Liver (tissue), 7 donors: ENCODE measurements at regions not wholly inside any gene's neighbourhood (a gene's known extent, or its start where the extent isn't known, plus 50 kb on each side); places are given as distances from the start of the nearest gene placed in this dataset.

Experiments
- DNase-seq: peaks from one replicate; pipeline ENCODE4 v3.0.0-alpha.2; 2017; ENCODE audit warnings: low spot score
- H3K27ac ChIP-seq, 2 donors: one replicate each; pipeline ENCODE4 v1.7.0; 2013; ENCODE audit warnings: inconsistent platforms in 2 of 2, low read length in 2 of 2, control low read depth in 1 of 2, low read depth in 1 of 2, mild to moderate bottlenecking in 1 of 2
- H3K27me3 ChIP-seq, 4 donors: one replicate each; pipeline versions ENCODE4 v1.6.1 to v1.7.0; 2013; ENCODE audit warnings: low read length in 3 of 4, inconsistent platforms in 1 of 4, mild to moderate bottlenecking in 1 of 4, moderate library complexity in 1 of 4; ENCODE audit not compliant: control insufficient read depth in 4 of 4, insufficient read depth in 4 of 4
- H3K36me3 ChIP-seq, 4 donors: one replicate each; pipeline versions ENCODE4 v1.6.1 to v1.7.0; 2013; ENCODE audit warnings: low read length in 3 of 4, mild to moderate bottlenecking in 3 of 4, low read depth in 1 of 4, moderate library complexity in 1 of 4; ENCODE audit not compliant: control insufficient read depth in 4 of 4, insufficient read depth in 3 of 4
- H3K4me1 ChIP-seq, 4 donors: one replicate each; pipeline versions ENCODE4 v1.6.1 to v1.7.0; 2013; ENCODE audit warnings: low read length in 3 of 4, mild to moderate bottlenecking in 3 of 4, moderate library complexity in 1 of 4; ENCODE audit not compliant: control insufficient read depth in 4 of 4, insufficient read depth in 4 of 4
- H3K4me3 ChIP-seq, 3 donors: one replicate each; pipeline versions ENCODE4 v1.6.1 to v1.7.0; 2013; ENCODE audit warnings: low read length in 3 of 3, control low read depth in 1 of 3, low read depth in 1 of 3, mild to moderate bottlenecking in 1 of 3
- H3K9ac ChIP-seq, 2 donors: one replicate each; pipeline ENCODE4 v1.7.0; 2013; ENCODE audit warnings: low read length in 2 of 2, mild to moderate bottlenecking in 2 of 2, moderate library complexity in 2 of 2, control low read depth in 1 of 2, low read depth in 1 of 2
- H3K9me3 ChIP-seq, 4 donors: one replicate each; pipeline versions ENCODE4 v1.6.1 to v1.7.0; 2013; ENCODE audit warnings: low read length in 3 of 4; ENCODE audit not compliant: control insufficient read depth in 4 of 4
- EGR1 ChIP-seq, 2 donors: IDR thresholded peaks; 2 replicates each; pipeline ENCODE4 v1.6.1; 2016 to 2018; ENCODE audit warnings: antibody characterized with exemption in 2 of 2, low read depth in 2 of 2
- FOXA1 ChIP-seq: IDR thresholded peaks from 2 replicates; pipeline ENCODE4 v1.6.1; 2016; ENCODE audit warnings: antibody characterized with exemption
- FOXA2 ChIP-seq: IDR thresholded peaks from 2 replicates; pipeline ENCODE4 v1.6.1; 2016; ENCODE audit warnings: antibody characterized with exemption
- GABPA ChIP-seq, 2 donors: IDR thresholded peaks in 1 of 2; conservative IDR thresholded peaks in 1 of 2; 2 replicates each; pipeline ENCODE4 v1.6.1; 2016; ENCODE audit warnings: antibody characterized with exemption in 2 of 2, mild to moderate bottlenecking in 1 of 2, moderate library complexity in 1 of 2
- HNF4A ChIP-seq, 2 donors: conservative IDR thresholded peaks; 2 replicates each; pipeline ENCODE4 v1.6.1; 2016; ENCODE audit warnings: antibody characterized with exemption in 2 of 2, mild to moderate bottlenecking in 2 of 2
- HNF4G ChIP-seq: IDR thresholded peaks from 2 replicates; pipeline ENCODE4 v1.6.1; 2016; ENCODE audit warnings: antibody characterized with exemption
- JUND ChIP-seq, 2 donors: IDR thresholded peaks; 2 replicates each; pipeline ENCODE4 v1.6.1; 2016; ENCODE audit warnings: antibody characterized with exemption in 2 of 2
- NR2F2 ChIP-seq: IDR thresholded peaks from 2 replicates; pipeline ENCODE4 v1.6.1; 2016; ENCODE audit warnings: antibody characterized with exemption
- RAD21 ChIP-seq, 2 donors: IDR thresholded peaks; 2 replicates each; pipeline ENCODE4 v1.6.1; 2016; ENCODE audit warnings: antibody characterized with exemption in 2 of 2, mild to moderate bottlenecking in 2 of 2
- RXRA ChIP-seq, 2 donors: IDR thresholded peaks; 2 replicates each; pipeline ENCODE4 v1.6.1; 2017 to 2018; ENCODE audit warnings: antibody characterized with exemption in 2 of 2, mild to moderate bottlenecking in 1 of 2
- SP1 ChIP-seq: IDR thresholded peaks from 2 replicates; pipeline ENCODE4 v1.6.1; 2018; ENCODE audit warnings: antibody characterized with exemption, mild to moderate bottlenecking
- TAF1 ChIP-seq: conservative IDR thresholded peaks from 2 replicates; pipeline ENCODE4 v1.6.1; 2016; ENCODE audit warnings: antibody characterized with exemption, mild to moderate bottlenecking
- YY1 ChIP-seq: IDR thresholded peaks from 2 replicates; pipeline ENCODE4 v1.6.1; 2016; ENCODE audit warnings: antibody characterized with exemption, mild to moderate bottlenecking
- TF ChIP-seq, protein P1 (sequence below): IDR thresholded peaks from 2 replicates; pipeline ENCODE4 v1.6.1; 2016; ENCODE audit warnings: antibody characterized with exemption, mild to moderate bottlenecking
- TF ChIP-seq, protein P2 (sequence below): fragments of 150-350 bp; IDR thresholded peaks from 2 replicates; pipeline ENCODE4 v1.5.1; 2017; ENCODE audit warnings: improper control_type of control experiment, low read depth, low read length; ENCODE audit not compliant: missing input control
- TF ChIP-seq, protein P3 (sequence below): IDR thresholded peaks from 2 replicates; pipeline ENCODE4 v1.6.1; 2016; ENCODE audit warnings: antibody characterized with exemption
- TF ChIP-seq, protein P4 (sequence below): IDR thresholded peaks from 2 replicates; pipeline ENCODE4 v1.6.1; 2016; ENCODE audit warnings: antibody characterized with exemption
- TF ChIP-seq, protein P5 (sequence below): IDR thresholded peaks from 2 replicates; pipeline ENCODE4 v1.6.1; 2016; ENCODE audit warnings: antibody characterized with exemption
- donor health status: healthy.
- donor health status: healthy.
- donor health status: healthy.
- donor health status: healthy.

DNA sequence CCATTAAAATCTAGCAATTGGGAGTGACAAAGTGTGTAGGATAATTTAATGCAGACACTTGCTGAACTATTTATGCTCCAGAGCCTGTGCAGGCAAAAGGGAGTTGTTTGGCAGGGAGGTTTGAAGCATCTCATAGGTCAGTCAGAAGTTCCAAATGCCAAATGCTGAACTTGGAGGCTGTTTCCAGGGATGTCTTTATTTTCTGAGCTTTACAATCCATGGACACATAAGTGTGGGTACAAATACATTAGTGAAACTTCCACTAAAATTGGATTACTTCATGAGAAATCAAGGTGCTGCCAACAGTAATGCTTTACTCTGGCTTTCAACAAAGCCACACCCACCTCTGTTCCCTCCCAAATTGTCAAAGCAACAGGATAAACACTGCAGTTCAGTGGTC is 422.1 kb upstream of the SETBP1 start:
- no peak overlapping the region for H3K27ac ChIP-seq
- no peak overlapping the region for H3K4me3 ChIP-seq
- no peaks in the 10 kb centered on the region for H3K36me3 ChIP-seq
- H3K4me1 ChIP-seq, result no peaks in the 10 kb centered on the region
- peaks cover 0 to 11% (median 6%) of the 10 kb centered on the region in 4 donors for H3K9me3 ChIP-seq
- no peak overlapping the region for H3K9ac ChIP-seq
- H3K27me3 ChIP-seq, result peaks cover 0 to 3% (median 0%) of the 10 kb centered on the region in 4 donors
- TF ChIP-seq, protein P1, sequence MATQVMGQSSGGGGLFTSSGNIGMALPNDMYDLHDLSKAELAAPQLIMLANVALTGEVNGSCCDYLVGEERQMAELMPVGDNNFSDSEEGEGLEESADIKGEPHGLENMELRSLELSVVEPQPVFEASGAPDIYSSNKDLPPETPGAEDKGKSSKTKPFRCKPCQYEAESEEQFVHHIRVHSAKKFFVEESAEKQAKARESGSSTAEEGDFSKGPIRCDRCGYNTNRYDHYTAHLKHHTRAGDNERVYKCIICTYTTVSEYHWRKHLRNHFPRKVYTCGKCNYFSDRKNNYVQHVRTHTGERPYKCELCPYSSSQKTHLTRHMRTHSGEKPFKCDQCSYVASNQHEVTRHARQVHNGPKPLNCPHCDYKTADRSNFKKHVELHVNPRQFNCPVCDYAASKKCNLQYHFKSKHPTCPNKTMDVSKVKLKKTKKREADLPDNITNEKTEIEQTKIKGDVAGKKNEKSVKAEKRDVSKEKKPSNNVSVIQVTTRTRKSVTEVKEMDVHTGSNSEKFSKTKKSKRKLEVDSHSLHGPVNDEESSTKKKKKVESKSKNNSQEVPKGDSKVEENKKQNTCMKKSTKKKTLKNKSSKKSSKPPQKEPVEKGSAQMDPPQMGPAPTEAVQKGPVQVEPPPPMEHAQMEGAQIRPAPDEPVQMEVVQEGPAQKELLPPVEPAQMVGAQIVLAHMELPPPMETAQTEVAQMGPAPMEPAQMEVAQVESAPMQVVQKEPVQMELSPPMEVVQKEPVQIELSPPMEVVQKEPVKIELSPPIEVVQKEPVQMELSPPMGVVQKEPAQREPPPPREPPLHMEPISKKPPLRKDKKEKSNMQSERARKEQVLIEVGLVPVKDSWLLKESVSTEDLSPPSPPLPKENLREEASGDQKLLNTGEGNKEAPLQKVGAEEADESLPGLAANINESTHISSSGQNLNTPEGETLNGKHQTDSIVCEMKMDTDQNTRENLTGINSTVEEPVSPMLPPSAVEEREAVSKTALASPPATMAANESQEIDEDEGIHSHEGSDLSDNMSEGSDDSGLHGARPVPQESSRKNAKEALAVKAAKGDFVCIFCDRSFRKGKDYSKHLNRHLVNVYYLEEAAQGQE, result no peak
- no peak for TF ChIP-seq FOXA2
- TF ChIP-seq YY1, result no peak
- TF ChIP-seq TAF1, result no peak
- TF ChIP-seq HNF4G, result no peak
- TF ChIP-seq, protein P2, sequence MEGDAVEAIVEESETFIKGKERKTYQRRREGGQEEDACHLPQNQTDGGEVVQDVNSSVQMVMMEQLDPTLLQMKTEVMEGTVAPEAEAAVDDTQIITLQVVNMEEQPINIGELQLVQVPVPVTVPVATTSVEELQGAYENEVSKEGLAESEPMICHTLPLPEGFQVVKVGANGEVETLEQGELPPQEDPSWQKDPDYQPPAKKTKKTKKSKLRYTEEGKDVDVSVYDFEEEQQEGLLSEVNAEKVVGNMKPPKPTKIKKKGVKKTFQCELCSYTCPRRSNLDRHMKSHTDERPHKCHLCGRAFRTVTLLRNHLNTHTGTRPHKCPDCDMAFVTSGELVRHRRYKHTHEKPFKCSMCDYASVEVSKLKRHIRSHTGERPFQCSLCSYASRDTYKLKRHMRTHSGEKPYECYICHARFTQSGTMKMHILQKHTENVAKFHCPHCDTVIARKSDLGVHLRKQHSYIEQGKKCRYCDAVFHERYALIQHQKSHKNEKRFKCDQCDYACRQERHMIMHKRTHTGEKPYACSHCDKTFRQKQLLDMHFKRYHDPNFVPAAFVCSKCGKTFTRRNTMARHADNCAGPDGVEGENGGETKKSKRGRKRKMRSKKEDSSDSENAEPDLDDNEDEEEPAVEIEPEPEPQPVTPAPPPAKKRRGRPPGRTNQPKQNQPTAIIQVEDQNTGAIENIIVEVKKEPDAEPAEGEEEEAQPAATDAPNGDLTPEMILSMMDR, result no peak
- TF ChIP-seq JUND (IDR thresholded peaks at IDR 0.05), result no peak
- TF ChIP-seq SP1, result no peak
- no peak for TF ChIP-seq EGR1 (IDR thresholded peaks at IDR 0.05; ENCODE audit: low read depth in 2 of 2)
- no peak for TF ChIP-seq HNF4A (conservative IDR thresholded peaks at IDR 0.05)
- TF ChIP-seq RAD21 (IDR thresholded peaks at IDR 0.05), result no peak
- TF ChIP-seq, protein P3, sequence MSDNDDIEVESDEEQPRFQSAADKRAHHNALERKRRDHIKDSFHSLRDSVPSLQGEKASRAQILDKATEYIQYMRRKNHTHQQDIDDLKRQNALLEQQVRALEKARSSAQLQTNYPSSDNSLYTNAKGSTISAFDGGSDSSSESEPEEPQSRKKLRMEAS, result no peak
- no peak for TF ChIP-seq GABPA (IDR thresholded peaks at IDR 0.05 in 1 of 2, conservative IDR thresholded peaks at IDR 0.05 in 1 of 2)
- TF ChIP-seq NR2F2, result no peak
- no peak for TF ChIP-seq RXRA (IDR thresholded peaks at IDR 0.05)
- TF ChIP-seq FOXA1, result no peak
- TF ChIP-seq, protein P4, sequence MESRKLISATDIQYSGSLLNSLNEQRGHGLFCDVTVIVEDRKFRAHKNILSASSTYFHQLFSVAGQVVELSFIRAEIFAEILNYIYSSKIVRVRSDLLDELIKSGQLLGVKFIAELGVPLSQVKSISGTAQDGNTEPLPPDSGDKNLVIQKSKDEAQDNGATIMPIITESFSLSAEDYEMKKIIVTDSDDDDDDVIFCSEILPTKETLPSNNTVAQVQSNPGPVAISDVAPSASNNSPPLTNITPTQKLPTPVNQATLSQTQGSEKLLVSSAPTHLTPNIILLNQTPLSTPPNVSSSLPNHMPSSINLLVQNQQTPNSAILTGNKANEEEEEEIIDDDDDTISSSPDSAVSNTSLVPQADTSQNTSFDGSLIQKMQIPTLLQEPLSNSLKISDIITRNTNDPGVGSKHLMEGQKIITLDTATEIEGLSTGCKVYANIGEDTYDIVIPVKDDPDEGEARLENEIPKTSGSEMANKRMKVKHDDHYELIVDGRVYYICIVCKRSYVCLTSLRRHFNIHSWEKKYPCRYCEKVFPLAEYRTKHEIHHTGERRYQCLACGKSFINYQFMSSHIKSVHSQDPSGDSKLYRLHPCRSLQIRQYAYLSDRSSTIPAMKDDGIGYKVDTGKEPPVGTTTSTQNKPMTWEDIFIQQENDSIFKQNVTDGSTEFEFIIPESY, result no peak
- TF ChIP-seq, protein P5, sequence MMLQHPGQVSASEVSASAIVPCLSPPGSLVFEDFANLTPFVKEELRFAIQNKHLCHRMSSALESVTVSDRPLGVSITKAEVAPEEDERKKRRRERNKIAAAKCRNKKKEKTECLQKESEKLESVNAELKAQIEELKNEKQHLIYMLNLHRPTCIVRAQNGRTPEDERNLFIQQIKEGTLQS, result no peak
- no peak for DNase-seq
